Kidney tubule cell (primary cell): ENCODE measurements at regions not wholly inside any gene's neighbourhood (a gene's known extent, or its start where the extent isn't known, plus 50 kb on each side); places are given as distances from the start of the nearest gene placed in this dataset.

ENCODE experiments used
- DNase-seq: peaks from one replicate; pipeline ENCODE4 v3.0.0-alpha.2; 2018; ENCODE audit warnings: low spot score

GRCh38 chr14:76307786-76308780, 67.9 kb upstream of the ESRRB start:
- DNase-seq: peak; percentile 59

DNA sequence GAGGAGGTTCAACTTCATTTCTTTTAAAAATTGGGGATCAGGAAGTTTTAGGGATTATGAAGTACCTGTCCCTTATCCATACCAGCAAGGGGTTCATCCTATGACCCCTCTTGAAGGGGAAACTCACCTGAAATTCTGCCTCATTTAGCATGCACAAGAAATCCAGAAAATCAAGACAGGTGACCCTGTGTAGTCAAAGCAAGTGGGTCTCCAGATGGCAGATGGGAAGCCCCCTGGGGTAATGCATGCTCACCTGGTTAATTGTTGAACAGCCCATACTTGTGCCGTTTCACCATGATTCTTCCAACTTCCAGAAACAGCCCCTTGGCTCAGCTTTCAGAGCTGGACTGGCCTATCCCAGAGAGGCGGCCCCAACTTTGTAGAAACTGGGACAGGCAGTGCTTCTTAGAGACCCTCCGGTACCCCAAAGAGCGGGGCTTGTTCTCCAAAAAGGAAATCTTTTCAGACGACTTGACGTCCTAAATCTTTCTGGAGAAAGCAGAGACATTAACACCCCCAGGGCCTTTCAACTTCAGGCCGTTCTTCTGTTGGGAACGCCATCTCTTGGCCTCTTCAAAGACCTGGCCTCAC, 66.3 kb upstream of the ESRRB start:
- DNase-seq: no peak

- DNase-seq: no peak
Measured at GRCh38 chr14:76311079-76311758, 64.7 kb upstream of the ESRRB start.

- DNase-seq: no peak
Measured at GRCh38 chr14:76312821-76313220, 63.1 kb upstream of the ESRRB start.

DNA sequence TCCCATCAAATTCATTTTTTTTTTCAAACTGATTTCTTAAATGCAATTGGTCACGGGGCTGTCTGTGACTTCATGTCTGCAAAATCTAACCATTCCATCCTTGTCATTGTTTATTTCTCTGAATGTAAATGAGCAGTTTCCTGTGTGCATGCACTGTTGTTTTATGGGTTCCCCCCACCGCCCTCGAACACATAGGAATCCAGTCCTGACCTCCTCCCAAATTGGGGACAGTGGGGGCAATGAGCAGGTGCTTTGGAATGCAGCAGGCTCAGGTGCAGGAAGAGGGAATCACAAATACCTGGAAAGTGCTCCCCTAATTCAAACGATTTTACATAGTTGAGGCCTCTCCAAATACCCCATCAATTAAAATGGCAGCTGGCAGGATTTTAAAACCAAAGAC, 62.6 kb upstream of the ESRRB start:
- DNase-seq: peak; percentile 17

GRCh38 chr14:76313852-76314251, 62.1 kb upstream of the ESRRB start:
- DNase-seq: no peak

- DNase-seq: no peak
Measured at GRCh38 chr14:76314521-76315034, 61.4 kb upstream of the ESRRB start.

DNA sequence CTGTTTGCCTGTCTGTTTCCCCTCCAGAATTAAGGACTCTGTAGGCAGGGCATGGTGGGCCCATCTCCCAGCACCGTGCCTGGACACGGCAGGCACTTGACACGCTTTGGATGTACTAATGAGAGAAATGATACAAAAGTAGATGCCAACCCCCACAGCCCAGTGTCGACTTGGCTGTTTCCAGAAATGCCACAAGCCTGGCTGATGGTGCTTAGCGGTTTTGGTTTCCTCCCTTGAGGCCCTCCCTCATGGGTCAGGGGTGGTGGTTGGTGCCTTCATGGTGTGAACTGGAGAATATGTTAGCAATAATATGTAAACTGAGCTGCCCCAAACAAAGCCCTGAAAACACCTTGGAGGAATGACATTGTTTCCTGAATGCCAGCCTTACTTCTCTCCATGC, 55.5 kb upstream of the ESRRB start:
- DNase-seq: no peak

DNA sequence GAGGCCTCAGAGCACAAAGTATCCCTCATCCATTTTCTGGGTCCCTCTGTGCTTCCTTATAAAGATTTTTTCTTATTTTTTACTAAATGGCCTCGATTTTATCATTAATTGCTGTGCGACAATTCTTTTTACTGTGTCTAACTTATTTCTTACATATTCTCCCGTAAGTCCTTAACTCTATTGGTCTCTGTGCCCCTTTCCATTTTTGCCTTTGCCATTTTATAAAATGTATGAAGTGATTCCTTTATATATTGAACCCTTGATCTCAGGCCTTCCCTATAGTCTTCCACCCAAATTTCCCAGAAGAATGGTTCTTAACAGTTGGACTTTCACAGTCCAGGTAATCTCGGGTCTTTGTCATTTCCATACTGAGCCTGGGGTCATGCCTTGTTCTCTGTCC, 55.0 kb upstream of the ESRRB start:
- no peak for DNase-seq

GRCh38 chr14:76322594-76323220, 53.2 kb upstream of the ESRRB start:
- DNase-seq: no peak

GRCh38 chr14:76323331-76324050, 52.4 kb upstream of the ESRRB start:
- DNase-seq: no peak

- DNase-seq: no peak
Measured at GRCh38 chr14:76324133-76324532, 51.8 kb upstream of the ESRRB start.
